ENCODE measurements at regions not wholly inside any gene's neighbourhood (a gene's known extent, or its start where the extent isn't known, plus 50 kb on each side); places are given as distances from the start of the nearest gene placed in this dataset.

GRCh38 chr14:63781686-63782085, 53.8 kb upstream of the SGPP1 start:
- peak; percentile 2 for DNase-seq

GRCh38 chr14:63782683-63783389, 55.0 kb upstream of the SGPP1 start:
- no peak for DNase-seq

- DNase-seq: no peak
Observed at GRCh38 chr14:63788011-63788933, 60.4 kb upstream of the SGPP1 start.

GRCh38 chr14:63793376-63793775, 59.4 kb upstream of the SYNE2 start:
- DNase-seq: no peak

- no peak for DNase-seq
Observed at GRCh38 chr14:63795532-63795931, 57.3 kb upstream of the SYNE2 start.

- no peak for DNase-seq
Observed at GRCh38 chr14:63800083-63800482, 52.7 kb upstream of the SYNE2 start.

- no peak for DNase-seq
Observed at GRCh38 chr14:63800651-63801375, 52.0 kb upstream of the SYNE2 start.
